ENCODE measurements at regions not wholly inside any gene's neighbourhood (a gene's known extent, or its start where the extent isn't known, plus 50 kb on each side); places are given as distances from the start of the nearest gene placed in this dataset.

GRCh38 chr2:34652636-34653035, 1053.5 kb upstream of the FAM98A start:
- TF ChIP-seq CTCF (conservative IDR thresholded peaks at IDR 0.05; ENCODE audit: low read depth, low read length), result no peak
- no peak for TF ChIP-seq EZH2 (IDR thresholded peaks at IDR 0.05; ENCODE audit: borderline replicate concordance, low read depth, low read length, poor library complexity, severe bottlenecking)
